Mesendoderm (in vitro differentiated cells): ENCODE measurements at regions not wholly inside any gene's neighbourhood (a gene's known extent, or its start where the extent isn't known, plus 50 kb on each side); places are given as distances from the start of the nearest gene placed in this dataset.

Source experiments
- DNase-seq: peaks from one replicate; pipeline ENCODE4 v3.0.0; 2013
- H2AK5ac ChIP-seq: 2 replicates; pipeline ENCODE4 v1.6.1; 2013; ENCODE audit warnings: low read length, inconsistent platforms
- H2BK120ac ChIP-seq: 2 replicates; pipeline ENCODE4 v1.6.1; 2013; ENCODE audit warnings: low read depth, mild to moderate bottlenecking, low read length, moderate library complexity, mixed read lengths
- H2BK15ac ChIP-seq: replicated peaks from 2 replicates; pipeline ENCODE4 v1.6.1; 2013; ENCODE audit warnings: low read depth, mild to moderate bottlenecking, moderate library complexity
- H2BK5ac ChIP-seq: 2 replicates; pipeline ENCODE4 v1.6.1; 2013; ENCODE audit warnings: low read length, inconsistent platforms
- H3K18ac ChIP-seq: 2 replicates; pipeline ENCODE4 v1.6.1; 2013; ENCODE audit warnings: mild to moderate bottlenecking, low read length, mixed read lengths
- H3K23ac ChIP-seq: one replicate; pipeline ENCODE4 v1.6.1; 2013; ENCODE audit warnings: low read length
- H3K27ac ChIP-seq: 2 replicates; pipeline ENCODE4 v1.5.1; 2013; ENCODE audit warnings: low read depth, mild to moderate bottlenecking, inconsistent platforms, low read length, moderate library complexity
- H3K27me3 ChIP-seq: 2 replicates; pipeline ENCODE4 v1.6.1; 2013; ENCODE audit warnings: low read length, control low read depth, mild to moderate bottlenecking, inconsistent platforms; ENCODE audit not compliant: insufficient read depth, poor library complexity
- H3K36me3 ChIP-seq: 2 replicates; pipeline ENCODE4 v1.6.1; 2013; ENCODE audit warnings: low read length, inconsistent platforms; ENCODE audit not compliant: control insufficient read depth, insufficient read depth
- H3K4ac ChIP-seq: one replicate; pipeline ENCODE4 v1.6.1; 2013; ENCODE audit warnings: low read depth, mild to moderate bottlenecking, low read length, moderate library complexity
- H3K4me1 ChIP-seq: 2 replicates; pipeline ENCODE4 v1.6.1; 2013; ENCODE audit warnings: low read depth, low read length, inconsistent platforms; ENCODE audit not compliant: control insufficient read depth
- H3K4me2 ChIP-seq: 2 replicates; pipeline ENCODE4 v1.6.1; 2013; ENCODE audit warnings: low read length
- H3K4me3 ChIP-seq: 2 replicates; pipeline ENCODE4 v1.5.1; 2013; ENCODE audit warnings: mild to moderate bottlenecking, low read length
- H3K56ac ChIP-seq: one replicate; pipeline ENCODE4 v1.6.1; 2013; ENCODE audit warnings: low read length
- H3K79me1 ChIP-seq: 2 replicates; pipeline ENCODE4 v1.6.1; 2013; ENCODE audit warnings: low read length, inconsistent platforms
- H3K79me2 ChIP-seq: 2 replicates; pipeline ENCODE4 v1.6.1; 2013; ENCODE audit warnings: mild to moderate bottlenecking, low read length; ENCODE audit not compliant: control insufficient read depth, insufficient read depth
- H3K9ac ChIP-seq: 2 replicates; pipeline ENCODE4 v1.6.1; 2013; ENCODE audit warnings: low read length, inconsistent platforms
- H4K5ac ChIP-seq: one replicate; pipeline ENCODE4 v1.6.1; 2013; ENCODE audit warnings: low read length
- H4K8ac ChIP-seq: one replicate; pipeline ENCODE4 v1.6.1; 2013; ENCODE audit warnings: low read depth, mild to moderate bottlenecking, control low read depth, low read length, moderate library complexity
- WGBS: extraction: QIAGEN DNeasy Blood & Tissue Kit; methylation state at CpG from one replicate; pipeline ENCODE4 v1.1.7; 2013; ENCODE audit warnings: low lambda C conversion rate, missing lambda C conversion rate; ENCODE audit not compliant: insufficient coverage; ENCODE audit errors: extremely low coverage; 5-methylcytosine and 5-hydroxymethylcytosine counted together

- no peaks in the 10 kb centered on the region for H3K79me1 ChIP-seq
- H3K23ac ChIP-seq, result no peak overlapping the region
- H3K56ac ChIP-seq, result no peak overlapping the region
- no peak overlapping the region for H2BK15ac ChIP-seq
- no peak for DNase-seq
- no peak overlapping the region for H3K18ac ChIP-seq
- no peaks in the 10 kb centered on the region for H3K4me1 ChIP-seq
- H4K8ac ChIP-seq, result no peak overlapping the region
- H3K9ac ChIP-seq, result no peak overlapping the region
- H3K4me3 ChIP-seq, result no peak overlapping the region
- no CpG with 5 or more reads among the region's 8 CpGs for WGBS
- H3K4me2 ChIP-seq, result no peak overlapping the region
- no peak overlapping the region for H2BK120ac ChIP-seq
- H2BK5ac ChIP-seq, result no peak overlapping the region
- H3K27me3 ChIP-seq, result no peaks in the 10 kb centered on the region
- no peak overlapping the region for H4K5ac ChIP-seq
- H2AK5ac ChIP-seq, result no peak overlapping the region
- H3K4ac ChIP-seq, result no peak overlapping the region
- H3K27ac ChIP-seq, result no peak overlapping the region
- no peaks in the 10 kb centered on the region for H3K79me2 ChIP-seq
- H3K36me3 ChIP-seq, result no peaks in the 10 kb centered on the region
These were observed 897.2 kb downstream of the ADGRL2 start for GRCh38 chr1:82697965-82698364.

GRCh38 chr1:82695443-82695842 lies 894.7 kb downstream of the ADGRL2 start:
- WGBS, result no CpG with 5 or more reads among the region's 2 CpGs
- Histone ChIP-seq H2BK120ac (no peak overlapping the region), H3K18ac (no peak overlapping the region), H4K5ac (no peak overlapping the region), H3K79me1 (no peaks in the 10 kb centered on the region), H3K4me2 (no peak overlapping the region), H3K56ac (no peak overlapping the region), H3K27ac (no peak overlapping the region), H2AK5ac (no peak overlapping the region), H3K4me1 (no peaks in the 10 kb centered on the region), H3K27me3 (no peaks in the 10 kb centered on the region), H3K79me2 (no peaks in the 10 kb centered on the region), H3K4ac (no peak overlapping the region), H2BK5ac (no peak overlapping the region), H3K36me3 (no peaks in the 10 kb centered on the region), H3K4me3 (no peak overlapping the region), H2BK15ac (no peak overlapping the region), H4K8ac (no peak overlapping the region), H3K9ac (no peak overlapping the region), H3K23ac (no peak overlapping the region)
- no peak for DNase-seq

- H3K23ac ChIP-seq, result no peak overlapping the region
- H4K8ac ChIP-seq, result no peak overlapping the region
- no peaks in the 10 kb centered on the region for H3K36me3 ChIP-seq
- no peak overlapping the region for H3K4me2 ChIP-seq
- H3K18ac ChIP-seq, result no peak overlapping the region
- H3K27me3 ChIP-seq, result no peaks in the 10 kb centered on the region
- WGBS, result no CpG with 5 or more reads among the region's 1 CpG
- H3K4me3 ChIP-seq, result no peak overlapping the region
- H3K79me2 ChIP-seq, result no peaks in the 10 kb centered on the region
- H2BK15ac ChIP-seq, result no peak overlapping the region
- H3K9ac ChIP-seq, result no peak overlapping the region
- no peak overlapping the region for H2AK5ac ChIP-seq
- no peaks in the 10 kb centered on the region for H3K4me1 ChIP-seq
- H3K27ac ChIP-seq, result no peak overlapping the region
- no peak overlapping the region for H4K5ac ChIP-seq
- no peak overlapping the region for H2BK5ac ChIP-seq
- no peak for DNase-seq
- no peak overlapping the region for H3K56ac ChIP-seq
- H3K4ac ChIP-seq, result no peak overlapping the region
- no peak overlapping the region for H2BK120ac ChIP-seq
- no peaks in the 10 kb centered on the region for H3K79me1 ChIP-seq
These were observed 889.7 kb downstream of the ADGRL2 start for GRCh38 chr1:82690411-82690810.

- no CpG with 5 or more reads among the region's 4 CpGs for WGBS
- Histone ChIP-seq H2AK5ac (no peak overlapping the region), H3K4me1 (no peaks in the 10 kb centered on the region), H3K4me2 (no peak overlapping the region), H3K36me3 (no peaks in the 10 kb centered on the region), H3K56ac (no peak overlapping the region), H3K18ac (no peak overlapping the region), H3K79me2 (no peaks in the 10 kb centered on the region), H3K9ac (no peak overlapping the region), H2BK120ac (no peak overlapping the region), H4K8ac (no peak overlapping the region), H2BK15ac (no peak overlapping the region), H3K4me3 (no peak overlapping the region), H4K5ac (no peak overlapping the region), H2BK5ac (no peak overlapping the region), H3K23ac (no peak overlapping the region), H3K79me1 (no peaks in the 10 kb centered on the region), H3K4ac (no peak overlapping the region), H3K27ac (no peak overlapping the region), H3K27me3 (no peaks in the 10 kb centered on the region)
- DNase-seq, result peak; percentile 7
These were observed 888.5 kb downstream of the ADGRL2 start for GRCh38 chr1:82689217-82689616.

GRCh38 chr1:82686774-82687173 lies 886.0 kb downstream of the ADGRL2 start:
- H3K9ac ChIP-seq, result no peak overlapping the region
- no peak overlapping the region for H4K8ac ChIP-seq
- no peaks in the 10 kb centered on the region for H3K79me1 ChIP-seq
- H3K4me2 ChIP-seq, result no peak overlapping the region
- no peak overlapping the region for H2BK5ac ChIP-seq
- H4K5ac ChIP-seq, result no peak overlapping the region
- no peaks in the 10 kb centered on the region for H3K36me3 ChIP-seq
- no peak overlapping the region for H3K18ac ChIP-seq
- H3K23ac ChIP-seq, result no peak overlapping the region
- H3K4me1 ChIP-seq, result no peaks in the 10 kb centered on the region
- no peak overlapping the region for H3K56ac ChIP-seq
- no peak overlapping the region for H3K4ac ChIP-seq
- no peak for DNase-seq
- H2BK120ac ChIP-seq, result no peak overlapping the region
- no peak overlapping the region for H3K27ac ChIP-seq
- no peak overlapping the region for H2AK5ac ChIP-seq
- no peaks in the 10 kb centered on the region for H3K27me3 ChIP-seq
- no peak overlapping the region for H3K4me3 ChIP-seq
- H2BK15ac ChIP-seq, result no peak overlapping the region
- H3K79me2 ChIP-seq, result no peaks in the 10 kb centered on the region

- Histone ChIP-seq H3K36me3 (no peaks in the 10 kb centered on the region), H3K4ac (no peak overlapping the region), H3K79me2 (no peaks in the 10 kb centered on the region), H2BK15ac (no peak overlapping the region), H2BK120ac (no peak overlapping the region), H2BK5ac (no peak overlapping the region), H3K27ac (no peak overlapping the region), H3K4me2 (no peak overlapping the region), H3K56ac (no peak overlapping the region), H3K27me3 (no peaks in the 10 kb centered on the region), H3K18ac (no peak overlapping the region), H4K8ac (no peak overlapping the region), H3K9ac (no peak overlapping the region), H2AK5ac (no peak overlapping the region), H3K4me1 (peaks cover 4% of the 10 kb centered on the region), H4K5ac (no peak overlapping the region), H3K4me3 (no peak overlapping the region), H3K23ac (no peak overlapping the region), H3K79me1 (no peaks in the 10 kb centered on the region)
- WGBS, result no CpG with 5 or more reads among the region's 1 CpG
- DNase-seq, result no peak
These were observed 846.2 kb downstream of the ADGRL2 start for GRCh38 chr1:82646888-82647287.
